Upper lobe of right lung (tissue), 1 donor: ENCODE measurements at regions not wholly inside any gene's neighbourhood (a gene's known extent, or its start where the extent isn't known, plus 50 kb on each side); places are given as distances from the start of the nearest gene placed in this dataset.

Experiments
- ATAC-seq: fragments of 200-7000 bp; cut with Tn5 transposase; one replicate; pipeline ENCODE4 v1.9.1; 2020; ENCODE audit warnings: mild to moderate bottlenecking, moderate library complexity
- DNase-seq: peaks from one replicate; pipeline ENCODE4 v3.0.0-alpha.2; 2020
- H3K27ac ChIP-seq: fragments of 200-600 bp; one replicate; pipeline ENCODE4 v1.8.0; 2022
- H3K27me3 ChIP-seq: fragments of 200-600 bp; one replicate; pipeline ENCODE4 v1.8.0; 2022; ENCODE audit warnings: mild to moderate bottlenecking
- H3K36me3 ChIP-seq: fragments of 200-600 bp; one replicate; pipeline ENCODE4 v1.8.0; 2022
- H3K4me1 ChIP-seq: fragments of 200-600 bp; one replicate; pipeline ENCODE4 v1.8.0; 2022
- H3K4me3 ChIP-seq: fragments of 200-600 bp; one replicate; pipeline ENCODE4 v1.8.0; 2022; ENCODE audit warnings: mild to moderate bottlenecking
- H3K9me3 ChIP-seq: fragments of 200-600 bp; one replicate; pipeline ENCODE4 v1.8.0; 2022
- intact Hi-C: fragments of 100-400 bp; cut with DNase I; formaldehyde crosslinking; loops from one replicate; pipeline ENCODE4 v1.11.0; 2022
- TF ChIP-seq, protein P1 (sequence below): fragments of 200-600 bp; IDR thresholded peaks from one replicate; pipeline ENCODE4 v1.8.0; 2022; ENCODE audit warnings: antibody characterized with exemption
- donor health status: DM: no; HTN: yes; CAD: no; lungs with severe emphysema.

GRCh38 chr13:53191091-53191490 is 162.5 kb downstream of the OLFM4 start:
- Histone ChIP-seq H3K4me1 (no peaks in the 10 kb centered on the region), H3K36me3 (no peaks in the 10 kb centered on the region), H3K9me3 (no peaks in the 10 kb centered on the region), H3K27ac (no peak overlapping the region), H3K4me3 (no peak overlapping the region), H3K27me3 (no peaks in the 10 kb centered on the region)
- DNase-seq (no peak), ATAC-seq (no peak)
- intact Hi-C loops = no loop called here
- TF ChIP-seq, protein P1, sequence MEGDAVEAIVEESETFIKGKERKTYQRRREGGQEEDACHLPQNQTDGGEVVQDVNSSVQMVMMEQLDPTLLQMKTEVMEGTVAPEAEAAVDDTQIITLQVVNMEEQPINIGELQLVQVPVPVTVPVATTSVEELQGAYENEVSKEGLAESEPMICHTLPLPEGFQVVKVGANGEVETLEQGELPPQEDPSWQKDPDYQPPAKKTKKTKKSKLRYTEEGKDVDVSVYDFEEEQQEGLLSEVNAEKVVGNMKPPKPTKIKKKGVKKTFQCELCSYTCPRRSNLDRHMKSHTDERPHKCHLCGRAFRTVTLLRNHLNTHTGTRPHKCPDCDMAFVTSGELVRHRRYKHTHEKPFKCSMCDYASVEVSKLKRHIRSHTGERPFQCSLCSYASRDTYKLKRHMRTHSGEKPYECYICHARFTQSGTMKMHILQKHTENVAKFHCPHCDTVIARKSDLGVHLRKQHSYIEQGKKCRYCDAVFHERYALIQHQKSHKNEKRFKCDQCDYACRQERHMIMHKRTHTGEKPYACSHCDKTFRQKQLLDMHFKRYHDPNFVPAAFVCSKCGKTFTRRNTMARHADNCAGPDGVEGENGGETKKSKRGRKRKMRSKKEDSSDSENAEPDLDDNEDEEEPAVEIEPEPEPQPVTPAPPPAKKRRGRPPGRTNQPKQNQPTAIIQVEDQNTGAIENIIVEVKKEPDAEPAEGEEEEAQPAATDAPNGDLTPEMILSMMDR = no peak

DNA sequence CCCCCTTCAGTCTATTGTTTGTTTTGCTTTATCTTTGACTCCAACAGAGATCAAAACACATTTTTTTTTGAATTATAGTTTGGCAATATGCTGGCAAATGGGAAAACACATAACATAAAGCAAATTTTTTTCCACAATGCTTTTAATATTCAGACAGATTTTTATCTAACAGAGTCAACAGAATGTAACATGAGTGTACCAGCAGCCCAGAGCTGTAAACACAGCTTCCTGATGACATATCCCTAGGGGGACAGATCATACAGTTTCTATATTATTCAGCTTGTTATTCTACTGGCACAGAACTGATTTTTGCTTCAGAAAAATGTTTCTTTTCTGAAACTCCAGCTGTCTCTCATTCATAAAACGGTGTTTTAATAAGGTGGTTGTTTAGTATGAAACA is 168.8 kb downstream of the OLFM4 start:
- Histone ChIP-seq H3K4me3 (no peak overlapping the region), H3K4me1 (no peaks in the 10 kb centered on the region), H3K9me3 (no peaks in the 10 kb centered on the region), H3K36me3 (no peaks in the 10 kb centered on the region), H3K27ac (no peak overlapping the region), H3K27me3 (peaks cover 24% of the 10 kb centered on the region)
- no peak for ATAC-seq
- intact Hi-C loops = no loop called here
- TF ChIP-seq, protein P1 = no peak
- DNase-seq = no peak

DNA sequence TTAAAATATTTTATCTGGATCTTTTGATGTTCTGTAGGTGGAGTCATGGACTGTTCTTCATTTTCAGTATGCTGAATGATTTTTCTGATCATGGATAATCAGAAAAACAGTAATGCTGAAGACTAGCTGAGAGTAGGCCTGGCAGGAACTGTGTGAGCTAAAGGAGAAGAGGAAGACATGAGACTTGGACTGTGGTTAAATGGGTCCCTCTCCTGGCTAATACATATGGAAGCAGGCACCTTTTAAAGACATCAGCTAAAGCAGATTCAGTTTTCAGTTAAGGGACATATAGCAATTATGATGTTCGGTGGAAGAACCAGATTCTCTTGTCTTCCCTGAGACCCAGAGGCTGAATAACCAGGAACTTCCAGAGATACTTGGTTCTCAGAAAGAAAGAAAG is 169.4 kb downstream of the OLFM4 start:
- DNase-seq (no peak), ATAC-seq (no peak)
- intact Hi-C loops = no loop called here
- H3K4me1 ChIP-seq = no peaks in the 10 kb centered on the region
- TF ChIP-seq, protein P1 = no peak
- peaks cover 30% of the 10 kb centered on the region for H3K27me3 ChIP-seq
- no peaks in the 10 kb centered on the region for H3K36me3 ChIP-seq
- H3K27ac ChIP-seq = no peak overlapping the region
- no peaks in the 10 kb centered on the region for H3K9me3 ChIP-seq
- H3K4me3 ChIP-seq = no peak overlapping the region

DNA sequence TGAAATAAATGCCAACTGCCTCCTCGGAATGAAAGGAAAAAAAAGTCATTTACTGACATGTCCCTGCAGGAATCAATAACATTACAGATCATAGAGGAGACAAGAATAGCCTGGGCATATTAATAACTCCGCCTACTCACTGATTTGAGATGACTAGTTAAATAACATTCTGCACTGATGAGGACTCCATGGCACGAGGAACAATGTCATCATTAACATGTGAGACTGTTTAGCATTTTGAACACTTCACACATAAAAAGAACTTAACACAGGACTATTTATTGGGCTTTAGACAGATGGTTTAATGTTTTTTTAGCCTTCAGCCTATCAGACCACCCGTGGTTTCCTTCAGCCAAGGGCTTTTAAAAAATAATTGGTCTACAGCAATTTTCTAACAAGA is 170.1 kb downstream of the OLFM4 start:
- DNase-seq (no peak), ATAC-seq (no peak)
- Histone ChIP-seq H3K27ac (no peak overlapping the region), H3K4me3 (no peak overlapping the region), H3K27me3 (peaks cover 33% of the 10 kb centered on the region), H3K4me1 (no peaks in the 10 kb centered on the region), H3K9me3 (no peaks in the 10 kb centered on the region), H3K36me3 (no peaks in the 10 kb centered on the region)
- intact Hi-C loops = no loop called here
- TF ChIP-seq, protein P1 = no peak

GRCh38 chr13:53200075-53200474 is 171.5 kb downstream of the OLFM4 start:
- intact Hi-C loops = no loop called here
- Histone ChIP-seq H3K4me1 (no peaks in the 10 kb centered on the region), H3K27ac (no peak overlapping the region), H3K4me3 (no peak overlapping the region), H3K27me3 (peaks cover 33% of the 10 kb centered on the region), H3K9me3 (no peaks in the 10 kb centered on the region), H3K36me3 (no peaks in the 10 kb centered on the region)
- DNase-seq (no peak), ATAC-seq (no peak)
- TF ChIP-seq, protein P1 = no peak
